Mucosa of gallbladder (tissue), 1 donor: ENCODE measurements at regions not wholly inside any gene's neighbourhood (a gene's known extent, or its start where the extent isn't known, plus 50 kb on each side); places are given as distances from the start of the nearest gene placed in this dataset.
A peak's percentile ranks its signal among the peaks of the same experiment; 100 is the strongest.
"Not testable (repeated sequence)": the region's sequence is repeated elsewhere in the genome, so short reads cannot be mapped to it uniquely, and the experiment has no call there.

ENCODE experiments used
- DNase-seq: peaks from one replicate; pipeline ENCODE4 v3.0.0-alpha.2; 2020; ENCODE audit warnings: low spot score
- donor health status: DM: no; HTN: no; CAD: no.

GRCh38 chr19:34033880-34034279 lies 138.4 kb upstream of the LSM14A start:
- no peak for DNase-seq

GRCh38 chr19:34034318-34034846 lies 137.9 kb upstream of the LSM14A start:
- no peak for DNase-seq

- peak; percentile 46 for DNase-seq
Observed at GRCh38 chr19:34041925-34042521, 130.3 kb upstream of the LSM14A start.

- DNase-seq: no peak
Observed at GRCh38 chr19:34044021-34044420, 128.3 kb upstream of the LSM14A start.

GRCh38 chr19:34049944-34050343 lies 122.4 kb upstream of the LSM14A start:
- no peak for DNase-seq

GRCh38 chr19:34050430-34050829 lies 121.9 kb upstream of the LSM14A start:
- DNase-seq: not testable (repeated sequence)

- DNase-seq: no peak
Observed at GRCh38 chr19:34051255-34051654, 121.0 kb upstream of the LSM14A start.

GRCh38 chr19:34057155-34057554 lies 115.1 kb upstream of the LSM14A start:
- DNase-seq: no peak

GRCh38 chr19:34066007-34066643 lies 106.2 kb upstream of the LSM14A start:
- DNase-seq: no peak

- no peak for DNase-seq
Observed at GRCh38 chr19:34067861-34068271, 104.4 kb upstream of the LSM14A start.

GRCh38 chr19:34075661-34076091 lies 96.6 kb upstream of the LSM14A start:
- no peak for DNase-seq

- DNase-seq: peak; percentile 14
Observed at GRCh38 chr19:34082289-34083077, 89.8 kb upstream of the LSM14A start.

GRCh38 chr19:34084396-34085145 lies 87.7 kb upstream of the LSM14A start:
- DNase-seq: no peak

GRCh38 chr19:34085336-34085735 lies 87.0 kb upstream of the LSM14A start:
- DNase-seq: no peak

GRCh38 chr19:34088292-34088691 lies 84.0 kb upstream of the LSM14A start:
- no peak for DNase-seq

GRCh38 chr19:34089566-34089965 lies 82.7 kb upstream of the LSM14A start:
- no peak for DNase-seq

- DNase-seq: no peak
Observed at GRCh38 chr19:34094960-34095359, 77.3 kb upstream of the LSM14A start.

GRCh38 chr19:34095411-34095810 lies 76.9 kb upstream of the LSM14A start:
- not testable (repeated sequence) for DNase-seq

- no peak for DNase-seq
Observed at GRCh38 chr19:34096020-34096915, 76.0 kb upstream of the LSM14A start.

GRCh38 chr19:34104096-34104495 lies 68.2 kb upstream of the LSM14A start:
- DNase-seq: no peak

GRCh38 chr19:34104557-34104956 lies 67.7 kb upstream of the LSM14A start:
- DNase-seq: no peak
